EH (cell line): ENCODE measurements at regions not wholly inside any gene's neighbourhood (a gene's known extent, or its start where the extent isn't known, plus 50 kb on each side); places are given as distances from the start of the nearest gene placed in this dataset.
A peak's percentile ranks its signal among the peaks of the same experiment; 100 is the strongest.
"Not testable (repeated sequence)": the region's sequence is repeated elsewhere in the genome, so short reads cannot be mapped to it uniquely, and the experiment has no call there.

Experiments
- DNase-seq: peaks from one replicate; pipeline ENCODE4 v3.0.0-alpha.2; 2015; ENCODE audit warnings: low read depth

- DNase-seq: no peak
Measured at GRCh38 chr11:89545691-89546090, 54.5 kb upstream of the NOX4 start.

GRCh38 chr11:89555781-89556180 lies 64.6 kb upstream of the NOX4 start:
- DNase-seq: not testable (repeated sequence)

GRCh38 chr11:89556731-89557707 lies 65.8 kb upstream of the NOX4 start:
- not testable (repeated sequence) for DNase-seq

GRCh38 chr11:89560598-89560997 lies 69.4 kb upstream of the NOX4 start:
- not testable (repeated sequence) for DNase-seq

GRCh38 chr11:89562731-89563130 lies 71.6 kb upstream of the NOX4 start:
- not testable (repeated sequence) for DNase-seq

GRCh38 chr11:89566972-89567371 lies 75.8 kb upstream of the NOX4 start:
- no peak for DNase-seq

GRCh38 chr11:89569387-89569786 lies 78.2 kb upstream of the NOX4 start:
- peak; percentile 57 for DNase-seq

GRCh38 chr11:89571706-89572105 lies 80.5 kb upstream of the NOX4 start:
- not testable (repeated sequence) for DNase-seq

GRCh38 chr11:89575846-89576245 lies 84.7 kb upstream of the NOX4 start:
- not testable (repeated sequence) for DNase-seq

- not testable (repeated sequence) for DNase-seq
Measured at GRCh38 chr11:89577428-89577827, 86.3 kb upstream of the NOX4 start.

- DNase-seq: no peak
Measured at GRCh38 chr11:89583580-89583979, 92.4 kb upstream of the NOX4 start.

GRCh38 chr11:89585046-89585445 lies 93.9 kb upstream of the NOX4 start:
- DNase-seq: not testable (repeated sequence)

- not testable (repeated sequence) for DNase-seq
Measured at GRCh38 chr11:89585471-89585870, 94.3 kb upstream of the NOX4 start.

- peak; percentile 32 for DNase-seq
Measured at GRCh38 chr11:89589413-89589812, 98.2 kb upstream of the NOX4 start.

GRCh38 chr11:89590008-89590632 lies 98.9 kb upstream of the NOX4 start:
- DNase-seq: peak; percentile 28

- peak; percentile 81 for DNase-seq
Measured at GRCh38 chr11:89601263-89601662, 108.8 kb upstream of the TRIM77 start.

GRCh38 chr11:89604281-89604680 lies 105.8 kb upstream of the TRIM77 start:
- DNase-seq: no peak

GRCh38 chr11:89606845-89607244 lies 103.3 kb upstream of the TRIM77 start:
- peak; percentile 88 for DNase-seq

GRCh38 chr11:89607497-89607896 lies 102.6 kb upstream of the TRIM77 start:
- DNase-seq: not testable (repeated sequence)

- DNase-seq: no peak
Measured at GRCh38 chr11:89608234-89608966, 101.7 kb upstream of the TRIM77 start.

GRCh38 chr11:89612096-89612495 lies 98.0 kb upstream of the TRIM77 start:
- DNase-seq: no peak

- DNase-seq: no peak
Measured at GRCh38 chr11:89613911-89614310, 96.2 kb upstream of the TRIM77 start.
